ENCODE measurements at regions not wholly inside any gene's neighbourhood (a gene's known extent, or its start where the extent isn't known, plus 50 kb on each side); places are given as distances from the start of the nearest gene placed in this dataset.

DNA sequence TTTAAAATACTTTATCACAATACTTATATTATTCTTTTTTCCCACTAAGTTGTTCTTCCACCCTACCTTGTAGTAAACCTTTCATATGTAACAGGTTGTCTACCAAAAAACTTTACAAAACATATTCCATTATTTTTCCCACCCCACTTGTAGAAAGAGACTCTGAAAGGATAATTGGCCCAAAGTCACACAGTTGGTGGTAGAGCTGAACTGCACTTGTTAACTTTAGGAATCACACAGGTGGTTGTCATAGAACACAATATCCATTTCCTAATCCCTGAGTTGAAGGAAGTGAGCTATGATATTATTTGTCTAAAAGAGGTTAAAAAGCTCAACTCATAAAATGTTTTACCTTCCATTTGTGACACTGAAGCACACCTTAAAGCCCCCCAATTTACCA lies 188.8 kb upstream of the FOXP2 start:
- no peak overlapping the region for H3K4me3 ChIP-seq (ENCODE audit: low read length)
- no peaks in the 10 kb centered on the region for H3K27me3 ChIP-seq (ENCODE audit: control insufficient read depth, insufficient read depth, low read length)
- H3K9me3 ChIP-seq (ENCODE audit: control insufficient read depth, low read depth, low read length): no peaks in the 10 kb centered on the region
- H3K36me3 ChIP-seq (ENCODE audit: control insufficient read depth, insufficient read depth, low read length): no peaks in the 10 kb centered on the region
- H3K4me1 ChIP-seq (ENCODE audit: control insufficient read depth, insufficient read depth, low read length): no peaks in the 10 kb centered on the region
- H3K27ac ChIP-seq (ENCODE audit: low read length): no peak overlapping the region
- no peak for DNase-seq

DNA sequence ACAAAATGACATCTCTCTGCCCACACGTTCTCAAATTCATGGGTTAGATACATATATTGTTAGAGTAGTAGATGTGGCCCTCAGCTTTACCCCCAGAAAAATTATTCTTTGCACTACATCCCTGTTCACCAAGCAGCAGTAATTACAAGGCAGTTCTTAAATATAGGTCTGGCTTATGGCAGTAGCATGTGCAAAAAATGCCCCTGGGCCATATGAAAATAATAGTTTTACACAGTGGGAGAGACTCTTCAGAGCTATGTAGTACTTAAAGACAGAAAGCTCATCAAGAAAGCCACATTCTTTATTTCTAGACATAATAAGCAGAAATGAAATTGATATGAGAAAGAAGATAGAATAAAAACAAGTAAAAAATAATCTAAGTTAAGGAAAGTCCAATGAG lies 196.3 kb upstream of the FOXP2 start:
- no CpG with 5 or more reads among the region's 1 CpG for WGBS (ENCODE audit: insufficient coverage, low lambda C conversion rate)
- DNase-seq: no peak
- Histone ChIP-seq H3K36me3 (ENCODE audit: control insufficient read depth, insufficient read depth, low read length) (no peaks in the 10 kb centered on the region), H3K27me3 (ENCODE audit: control insufficient read depth, insufficient read depth, low read length) (no peaks in the 10 kb centered on the region), H3K4me3 (ENCODE audit: low read length) (no peak overlapping the region), H3K4me1 (ENCODE audit: control insufficient read depth, insufficient read depth, low read length) (peaks cover 3% of the 10 kb centered on the region), H3K9me3 (ENCODE audit: control insufficient read depth, low read depth, low read length) (no peaks in the 10 kb centered on the region), H3K27ac (ENCODE audit: low read length) (no peak overlapping the region)

DNA sequence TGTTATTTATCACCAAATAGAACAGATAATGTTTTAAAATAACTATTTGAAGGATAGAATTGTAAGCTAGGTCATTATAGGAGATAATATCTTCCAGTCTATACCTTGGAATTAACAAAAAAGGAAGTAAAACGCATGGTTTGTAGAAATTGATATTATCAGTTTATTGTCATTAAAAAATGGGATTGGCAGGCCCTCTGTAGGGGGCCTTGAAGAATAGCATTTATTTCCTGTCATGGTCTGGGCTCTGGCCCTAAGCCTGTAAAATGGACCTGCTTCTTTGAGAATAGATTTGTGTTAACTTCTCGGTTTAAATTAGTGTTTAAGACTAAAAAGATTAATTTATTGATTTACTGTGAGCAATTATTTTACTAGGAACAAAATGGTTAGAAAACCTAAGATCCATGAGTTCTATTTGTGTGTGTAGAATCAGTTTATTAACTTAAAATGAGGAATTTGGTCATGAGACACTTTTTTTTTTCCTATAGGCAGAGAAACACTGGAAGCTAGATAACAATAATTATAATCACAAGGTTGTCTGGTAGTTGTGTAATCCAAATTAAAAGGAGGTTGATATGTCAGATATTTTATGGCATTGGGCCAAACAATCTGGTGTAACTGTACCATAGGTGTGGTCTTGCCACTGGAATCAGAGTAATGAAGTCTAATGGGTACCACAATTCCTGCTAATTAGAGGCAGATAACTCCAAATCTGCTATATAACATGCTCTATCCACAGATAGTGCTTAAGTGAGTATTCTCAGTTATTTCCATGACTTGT lies 197.4 kb upstream of the FOXP2 start:
- Histone ChIP-seq H3K27me3 (ENCODE audit: control insufficient read depth, insufficient read depth, low read length) (no peaks in the 10 kb centered on the region), H3K4me3 (ENCODE audit: low read length) (no peak overlapping the region), H3K27ac (ENCODE audit: low read length) (no peak overlapping the region), H3K4me1 (ENCODE audit: control insufficient read depth, insufficient read depth, low read length) (peaks cover 3% of the 10 kb centered on the region), H3K9me3 (ENCODE audit: control insufficient read depth, low read depth, low read length) (no peaks in the 10 kb centered on the region), H3K36me3 (ENCODE audit: control insufficient read depth, insufficient read depth, low read length) (no peaks in the 10 kb centered on the region)
- WGBS (ENCODE audit: insufficient coverage, low lambda C conversion rate): 52% methylated on average over 2 of the region's 2 CpGs
- peak; percentile 18 to 51 for DNase-seq

- no peaks in the 10 kb centered on the region for H3K27me3 ChIP-seq (ENCODE audit: control insufficient read depth, insufficient read depth, low read length)
- peaks cover 3% of the 10 kb centered on the region for H3K4me1 ChIP-seq (ENCODE audit: control insufficient read depth, insufficient read depth, low read length)
- H3K27ac ChIP-seq (ENCODE audit: low read length): no peak overlapping the region
- no peak overlapping the region for H3K4me3 ChIP-seq (ENCODE audit: low read length)
- DNase-seq: peak in 1 of 2 donors; percentile 4
- WGBS (ENCODE audit: insufficient coverage, low lambda C conversion rate): no CpG with 5 or more reads among the region's 2 CpGs
- no peaks in the 10 kb centered on the region for H3K36me3 ChIP-seq (ENCODE audit: control insufficient read depth, insufficient read depth, low read length)
- H3K9me3 ChIP-seq (ENCODE audit: control insufficient read depth, low read depth, low read length): no peaks in the 10 kb centered on the region
Measured at GRCh38 chr7:114214466-114214865, 200.1 kb upstream of the FOXP2 start.

DNA sequence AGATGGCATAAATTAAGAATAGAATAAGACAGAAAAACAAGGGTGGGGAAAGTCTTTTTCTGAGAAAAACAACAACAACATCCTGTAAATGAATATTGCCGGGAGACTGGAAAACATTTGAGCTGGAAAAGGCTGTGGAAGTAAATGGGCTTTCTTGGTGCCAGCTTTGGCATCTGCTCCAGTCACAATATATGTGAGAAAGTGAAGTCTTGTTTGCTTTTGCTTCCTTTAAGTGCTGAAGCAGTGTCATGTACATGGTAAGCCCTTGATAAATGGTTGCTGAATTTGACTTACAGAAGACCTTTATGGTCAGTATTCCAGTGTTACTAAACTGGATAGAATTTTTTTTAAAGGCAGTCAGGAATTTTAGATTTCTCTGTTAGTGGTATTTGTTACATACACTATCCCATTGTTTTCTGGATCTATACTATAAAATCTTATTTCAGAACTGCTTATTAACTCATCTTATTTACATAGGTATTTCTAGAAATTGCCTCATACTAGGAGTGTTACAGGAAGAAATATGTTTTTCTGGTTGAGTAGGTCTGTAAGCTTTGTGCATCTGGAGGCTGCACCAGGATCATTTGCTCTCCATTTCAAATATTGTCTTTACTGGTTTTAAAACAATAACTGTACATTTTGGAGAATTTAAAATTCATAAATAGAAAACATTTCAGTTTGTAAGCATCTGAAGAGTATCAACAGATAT lies 201.7 kb upstream of the FOXP2 start:
- WGBS (ENCODE audit: insufficient coverage, low lambda C conversion rate): 60% methylated on average over 1 of the region's 1 CpG
- Histone ChIP-seq H3K27ac (ENCODE audit: low read length) (no peak overlapping the region), H3K9me3 (ENCODE audit: control insufficient read depth, low read depth, low read length) (no peaks in the 10 kb centered on the region), H3K27me3 (ENCODE audit: control insufficient read depth, insufficient read depth, low read length) (no peaks in the 10 kb centered on the region), H3K4me1 (ENCODE audit: control insufficient read depth, insufficient read depth, low read length) (peaks cover 3% of the 10 kb centered on the region), H3K4me3 (ENCODE audit: low read length) (no peak overlapping the region), H3K36me3 (ENCODE audit: control insufficient read depth, insufficient read depth, low read length) (peaks cover 2% of the 10 kb centered on the region)
- DNase-seq: no peak

DNA sequence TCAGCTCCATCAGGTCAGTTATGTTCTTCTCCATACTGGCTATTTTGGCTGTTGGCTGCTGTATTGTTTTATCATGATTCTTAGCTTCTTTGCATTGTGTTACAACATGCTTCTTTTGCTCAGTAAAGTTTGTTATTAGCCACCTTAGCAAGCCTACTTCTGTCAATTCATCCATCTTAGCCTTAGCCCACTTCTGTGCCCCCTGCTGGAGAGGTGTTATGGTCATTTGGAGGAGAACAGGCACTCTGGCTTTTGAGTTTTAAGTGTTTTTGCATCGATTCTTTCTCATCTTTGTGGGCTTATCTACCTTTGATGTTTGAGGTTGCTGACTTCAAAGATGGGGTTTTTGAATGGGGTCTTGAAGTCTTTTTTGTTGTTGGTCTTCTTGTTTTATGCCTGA lies 204.6 kb upstream of the FOXP2 start:
- DNase-seq: no peak
- Histone ChIP-seq H3K9me3 (ENCODE audit: control insufficient read depth, low read depth, low read length) (no peaks in the 10 kb centered on the region), H3K4me1 (ENCODE audit: control insufficient read depth, insufficient read depth, low read length) (no peaks in the 10 kb centered on the region), H3K36me3 (ENCODE audit: control insufficient read depth, insufficient read depth, low read length) (peaks cover 3% of the 10 kb centered on the region), H3K27ac (ENCODE audit: low read length) (no peak overlapping the region), H3K27me3 (ENCODE audit: control insufficient read depth, insufficient read depth, low read length) (no peaks in the 10 kb centered on the region), H3K4me3 (ENCODE audit: low read length) (no peak overlapping the region)
- WGBS (ENCODE audit: insufficient coverage, low lambda C conversion rate): no CpG with 5 or more reads among the region's 1 CpG

DNA sequence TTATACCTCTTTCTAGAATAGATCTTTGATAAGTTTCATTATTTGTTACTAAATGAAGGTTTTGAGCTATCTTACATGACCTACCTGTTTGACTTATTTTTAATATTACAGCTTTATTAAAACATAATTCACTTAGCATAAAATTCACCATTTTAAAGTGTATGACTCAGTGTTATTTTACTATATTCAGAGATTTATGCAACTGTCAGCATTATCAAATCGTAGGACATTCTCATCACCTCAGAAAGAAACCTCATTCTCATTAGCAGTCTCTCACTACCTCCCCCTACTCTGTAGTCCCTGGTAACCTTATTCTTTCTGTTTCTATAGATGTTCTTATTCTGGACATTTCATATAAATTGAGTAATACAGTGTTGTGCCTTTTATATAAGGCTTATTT lies 207.9 kb upstream of the FOXP2 start:
- no CpG with 5 or more reads among the region's 1 CpG for WGBS (ENCODE audit: insufficient coverage, low lambda C conversion rate)

GRCh38 chr7:114196517-114196916 lies 218.1 kb upstream of the FOXP2 start:
- 100% methylated on average over 1 of the region's 1 CpG for WGBS (ENCODE audit: insufficient coverage, low lambda C conversion rate)

More for the DNA sequence above, 207.9 kb upstream of the FOXP2 start:
- DNase-seq: no peak
- no peaks in the 10 kb centered on the region for H3K9me3 ChIP-seq (ENCODE audit: control insufficient read depth, low read depth, low read length)
- H3K27ac ChIP-seq (ENCODE audit: low read length): no peak overlapping the region
- no peaks in the 10 kb centered on the region for H3K4me1 ChIP-seq (ENCODE audit: control insufficient read depth, insufficient read depth, low read length)
- H3K27me3 ChIP-seq (ENCODE audit: control insufficient read depth, insufficient read depth, low read length): no peaks in the 10 kb centered on the region
- peaks cover 3% of the 10 kb centered on the region for H3K36me3 ChIP-seq (ENCODE audit: control insufficient read depth, insufficient read depth, low read length)
- no peak overlapping the region for H3K4me3 ChIP-seq (ENCODE audit: low read length)

DNA sequence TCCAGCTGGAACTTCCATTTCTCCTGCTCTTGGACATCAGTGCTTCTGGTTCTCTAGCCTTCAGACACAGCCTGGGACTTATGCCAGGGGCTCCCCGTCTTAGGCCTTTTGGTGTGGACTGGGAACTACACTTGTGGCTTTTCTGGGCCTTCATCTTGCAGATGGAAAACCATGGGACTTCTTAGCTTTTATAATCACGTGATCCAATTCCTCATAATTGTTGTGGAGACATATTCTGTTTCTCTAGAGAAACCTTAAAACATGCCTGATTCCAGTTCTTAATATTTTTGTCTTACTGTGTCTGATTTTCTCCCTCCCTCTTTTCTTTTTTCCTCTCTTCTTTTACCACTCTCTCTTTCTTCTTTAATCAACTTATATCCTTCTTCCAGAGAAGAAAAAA lies 224.2 kb upstream of the FOXP2 start:
- no peak for DNase-seq
- no peak overlapping the region for H3K27ac ChIP-seq (ENCODE audit: low read length)
- H3K27me3 ChIP-seq (ENCODE audit: control insufficient read depth, insufficient read depth, low read length): no peaks in the 10 kb centered on the region
- H3K9me3 ChIP-seq (ENCODE audit: control insufficient read depth, low read depth, low read length): no peaks in the 10 kb centered on the region
- WGBS (ENCODE audit: insufficient coverage, low lambda C conversion rate): 100% methylated on average over 1 of the region's 2 CpGs
- H3K4me3 ChIP-seq (ENCODE audit: low read length): no peak overlapping the region
- no peaks in the 10 kb centered on the region for H3K4me1 ChIP-seq (ENCODE audit: control insufficient read depth, insufficient read depth, low read length)
- H3K36me3 ChIP-seq (ENCODE audit: control insufficient read depth, insufficient read depth, low read length): no peaks in the 10 kb centered on the region

More at GRCh38 chr7:114196517-114196916, 218.1 kb upstream of the FOXP2 start:
- no peaks in the 10 kb centered on the region for H3K36me3 ChIP-seq (ENCODE audit: control insufficient read depth, insufficient read depth, low read length)
- no peak overlapping the region for H3K4me3 ChIP-seq (ENCODE audit: low read length)
- H3K9me3 ChIP-seq (ENCODE audit: control insufficient read depth, low read depth, low read length): no peaks in the 10 kb centered on the region
- H3K4me1 ChIP-seq (ENCODE audit: control insufficient read depth, insufficient read depth, low read length): no peaks in the 10 kb centered on the region
- no peak overlapping the region for H3K27ac ChIP-seq (ENCODE audit: low read length)
- no peaks in the 10 kb centered on the region for H3K27me3 ChIP-seq (ENCODE audit: control insufficient read depth, insufficient read depth, low read length)
- no peak for DNase-seq

GRCh38 chr7:114183311-114184088 lies 231.1 kb upstream of the FOXP2 start:
- no peak for DNase-seq
- no peaks in the 10 kb centered on the region for H3K9me3 ChIP-seq (ENCODE audit: control insufficient read depth, low read depth, low read length)
- 50% methylated on average over 1 of the region's 3 CpGs for WGBS (ENCODE audit: insufficient coverage, low lambda C conversion rate)
- no peak overlapping the region for H3K27ac ChIP-seq (ENCODE audit: low read length)
- no peaks in the 10 kb centered on the region for H3K36me3 ChIP-seq (ENCODE audit: control insufficient read depth, insufficient read depth, low read length)
- H3K4me1 ChIP-seq (ENCODE audit: control insufficient read depth, insufficient read depth, low read length): no peaks in the 10 kb centered on the region
- H3K27me3 ChIP-seq (ENCODE audit: control insufficient read depth, insufficient read depth, low read length): no peaks in the 10 kb centered on the region
- H3K4me3 ChIP-seq (ENCODE audit: low read length): no peak overlapping the region
